Activated CD4-positive, alpha-beta T cell treated with anti-CD3 and anti-CD28 coated beads for 36 hours (primary cell): ENCODE measurements at regions not wholly inside any gene's neighbourhood (a gene's known extent, or its start where the extent isn't known, plus 50 kb on each side); places are given as distances from the start of the nearest gene placed in this dataset.
A peak's percentile ranks its signal among the peaks of the same experiment; 100 is the strongest.
"Not testable (repeated sequence)": the region's sequence is repeated elsewhere in the genome, so short reads cannot be mapped to it uniquely, and the experiment has no call there.

Source experiments
- ATAC-seq: fragments of 200-7000 bp; cut with Tn5 transposase; one replicate; pipeline ENCODE4 v1.10.0; 2021; ENCODE audit warnings: mild to moderate bottlenecking, moderate library complexity
- CTCF ChIA-PET: fragments of 350-600 bp; sonication (Branson Sonifier 250); formaldehyde crosslinking; loops from one replicate; lab custom pipeline; 2021; ENCODE audit warnings: antibody characterized with exemption; lab: Charles Lee
- POLR2A ChIA-PET: fragments of 350-600 bp; sonication (Branson Sonifier 250); formaldehyde crosslinking; loops from one replicate; lab custom pipeline; 2021; ENCODE audit warnings: antibody characterized with exemption, inconsistent platforms; lab: Charles Lee
- DNase-seq: peaks from one replicate; pipeline ENCODE4 v3.0.0-alpha.2; 2020
- H3K27ac Mint-ChIP-seq: one replicate; pipeline ENCODE4 v1.8.0; 2021; ENCODE audit warnings: mixed read lengths
- H3K27me3 Mint-ChIP-seq: one replicate; pipeline ENCODE4 v1.8.0; 2021; ENCODE audit warnings: mixed read lengths
- H3K36me3 Mint-ChIP-seq: one replicate; pipeline ENCODE4 v1.8.0; 2021; ENCODE audit warnings: low read depth, mixed read lengths
- H3K4me1 Mint-ChIP-seq: one replicate; pipeline ENCODE4 v1.8.0; 2021; ENCODE audit warnings: mixed read lengths
- H3K4me3 Mint-ChIP-seq: one replicate; pipeline ENCODE4 v1.8.0; 2021; ENCODE audit warnings: mild to moderate bottlenecking, moderate library complexity, mixed read lengths
- H3K9me3 Mint-ChIP-seq: one replicate; pipeline ENCODE4 v1.8.0; 2021; ENCODE audit warnings: low read depth, mixed read lengths
- intact Hi-C, 2 experiments: fragments of 100-400 bp; cut with DNase I in 1 of 2; cut with micrococcal nuclease in 1 of 2; formaldehyde crosslinking; loops; one replicate each; pipeline versions ENCODE4 v1.14.2 to v1.15.1; 2022 to 2024; cut with DNase I, micrococcal nuclease

DNA sequence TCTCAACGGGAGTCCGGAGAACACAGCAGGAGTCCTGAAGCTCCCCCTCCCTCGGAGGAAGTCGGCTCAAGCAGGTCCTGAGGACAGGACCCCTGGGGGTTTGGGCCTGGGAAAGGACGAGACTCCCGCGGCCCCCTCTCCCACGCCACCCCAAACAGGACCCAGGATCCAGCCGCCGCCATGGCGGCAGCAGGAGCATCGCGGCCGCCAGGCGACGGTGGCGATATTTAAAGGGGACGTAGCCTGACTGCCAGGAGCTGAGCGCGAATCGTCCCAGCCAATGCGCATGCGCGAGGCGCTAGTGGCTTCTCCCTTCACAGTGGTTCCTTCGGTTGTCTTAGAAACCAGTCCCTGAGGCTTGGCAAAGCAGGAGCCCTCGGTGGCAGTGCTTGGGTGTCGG lies 101.7 kb upstream of the FOXD4L5 start:
- H3K36me3 Mint-ChIP-seq, intact Hi-C loops, H3K27me3 Mint-ChIP-seq, POLR2A ChIA-PET, H3K4me1 Mint-ChIP-seq, H3K27ac Mint-ChIP-seq, CTCF ChIA-PET, H3K4me3 Mint-ChIP-seq: not testable (repeated sequence)
- H3K9me3 Mint-ChIP-seq, result peaks cover 21% of the 10 kb centered on the region
- DNase-seq (peak; percentile 85), ATAC-seq (peak; percentile 76)

- H3K4me3 Mint-ChIP-seq, ATAC-seq, H3K27ac Mint-ChIP-seq, intact Hi-C loops, POLR2A ChIA-PET, DNase-seq, H3K4me1 Mint-ChIP-seq, H3K36me3 Mint-ChIP-seq, CTCF ChIA-PET, H3K27me3 Mint-ChIP-seq: not testable (repeated sequence)
- H3K9me3 Mint-ChIP-seq, result peaks cover 20% of the 10 kb centered on the region
Observed at GRCh38 chr9:65386191-65386590, 101.2 kb upstream of the FOXD4L5 start.

GRCh38 chr9:65385655-65386024 lies 100.6 kb upstream of the FOXD4L5 start:
- ATAC-seq, H3K27me3 Mint-ChIP-seq, H3K27ac Mint-ChIP-seq, intact Hi-C loops, POLR2A ChIA-PET, H3K4me3 Mint-ChIP-seq, H3K36me3 Mint-ChIP-seq, CTCF ChIA-PET, DNase-seq, H3K4me1 Mint-ChIP-seq: not testable (repeated sequence)
- peaks cover 16% of the 10 kb centered on the region for H3K9me3 Mint-ChIP-seq

DNA sequence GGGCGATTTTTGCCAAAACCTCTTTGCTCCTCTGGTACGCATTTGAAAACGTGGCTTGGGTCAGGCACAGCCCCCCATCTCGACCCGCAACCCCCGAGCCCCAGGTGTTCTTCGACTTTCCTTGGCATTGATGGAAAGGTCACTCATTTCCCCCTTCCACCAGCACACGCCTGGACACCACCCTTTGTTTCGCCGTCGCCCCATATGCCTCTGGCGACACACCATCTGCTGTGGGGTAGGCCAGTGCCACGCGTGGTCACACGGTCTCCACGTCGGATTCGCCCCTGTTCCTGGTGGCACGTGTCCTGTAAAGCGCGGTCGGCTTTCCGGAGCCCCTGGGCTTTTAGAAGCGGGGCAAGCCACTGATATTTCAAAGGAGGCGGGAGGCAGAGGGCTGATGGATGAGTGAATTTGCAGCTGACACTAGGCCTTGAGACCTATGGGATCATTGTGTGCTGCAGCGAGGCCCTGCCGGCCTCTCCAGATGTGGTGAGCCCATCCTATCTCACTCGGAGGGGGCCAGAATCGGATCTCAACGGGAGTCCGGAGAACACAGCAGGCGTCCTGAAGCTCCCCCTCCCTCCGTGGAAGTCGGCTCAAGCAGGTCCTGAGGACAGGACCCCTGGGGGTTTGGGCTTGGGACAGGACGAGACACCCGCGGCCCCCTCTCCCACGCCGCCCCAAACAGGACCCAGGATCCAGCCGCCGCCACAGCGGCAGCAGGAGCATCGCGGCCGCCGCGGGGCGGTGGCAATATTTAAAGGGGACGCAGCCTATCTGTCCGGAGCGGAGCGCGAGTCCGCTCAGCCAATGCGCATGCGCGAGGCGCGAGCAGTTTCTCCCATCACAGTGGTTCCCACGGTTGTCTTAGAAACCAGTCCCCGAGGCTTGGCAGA lies 100.0 kb upstream of the FOXD4L5 start:
- DNase-seq, H3K4me1 Mint-ChIP-seq, H3K27ac Mint-ChIP-seq, ATAC-seq, H3K4me3 Mint-ChIP-seq, intact Hi-C loops, POLR2A ChIA-PET, H3K27me3 Mint-ChIP-seq, CTCF ChIA-PET, H3K36me3 Mint-ChIP-seq: not testable (repeated sequence)
- peaks cover 16% of the 10 kb centered on the region for H3K9me3 Mint-ChIP-seq

DNA sequence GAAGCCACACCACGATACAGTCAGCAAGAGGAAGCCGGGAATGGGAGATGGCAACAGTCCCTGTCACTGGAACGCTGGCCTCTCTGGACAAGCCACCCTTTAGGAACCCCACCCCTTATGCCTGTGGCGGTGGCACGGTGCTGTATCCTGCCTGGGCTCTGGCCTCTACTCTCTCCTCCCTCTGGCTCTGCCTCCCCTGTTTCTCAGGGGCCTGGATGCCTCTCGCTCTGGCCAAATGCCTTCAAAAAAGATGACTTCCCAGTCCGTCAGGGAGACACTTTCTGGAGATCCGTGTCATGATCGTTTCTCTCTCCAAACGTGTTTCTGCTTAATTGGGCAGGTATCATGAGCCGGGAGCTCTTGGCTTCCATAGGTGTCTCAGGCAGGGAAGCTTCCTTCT lies 99.1 kb upstream of the FOXD4L5 start:
- CTCF ChIA-PET, H3K4me1 Mint-ChIP-seq, POLR2A ChIA-PET, H3K27me3 Mint-ChIP-seq, H3K4me3 Mint-ChIP-seq, intact Hi-C loops, H3K36me3 Mint-ChIP-seq, ATAC-seq, DNase-seq, H3K27ac Mint-ChIP-seq: not testable (repeated sequence)
- H3K9me3 Mint-ChIP-seq, result peaks cover 16% of the 10 kb centered on the region

GRCh38 chr9:65383646-65384045 lies 98.6 kb upstream of the FOXD4L5 start:
- H3K27ac Mint-ChIP-seq, H3K4me1 Mint-ChIP-seq, ATAC-seq, H3K36me3 Mint-ChIP-seq, intact Hi-C loops, DNase-seq, H3K27me3 Mint-ChIP-seq, CTCF ChIA-PET, H3K4me3 Mint-ChIP-seq, POLR2A ChIA-PET: not testable (repeated sequence)
- H3K9me3 Mint-ChIP-seq, result peaks cover 16% of the 10 kb centered on the region

GRCh38 chr9:65382701-65383318 lies 97.8 kb upstream of the FOXD4L5 start:
- H3K4me3 Mint-ChIP-seq, H3K4me1 Mint-ChIP-seq, POLR2A ChIA-PET, CTCF ChIA-PET, H3K36me3 Mint-ChIP-seq, DNase-seq, ATAC-seq, intact Hi-C loops, H3K27me3 Mint-ChIP-seq, H3K27ac Mint-ChIP-seq: not testable (repeated sequence)
- peaks cover 16% of the 10 kb centered on the region for H3K9me3 Mint-ChIP-seq
